GM21526 (cell line): ENCODE measurements at regions not wholly inside any gene's neighbourhood (a gene's known extent, or its start where the extent isn't known, plus 50 kb on each side); places are given as distances from the start of the nearest gene placed in this dataset.
"Not testable (repeated sequence)": the region's sequence is repeated elsewhere in the genome, so short reads cannot be mapped to it uniquely, and the experiment has no call there.

ENCODE experiments used
- ATAC-seq: cut with Tn5 transposase; IDR thresholded peaks from one replicate; pipeline ENCODE4 v1.9.1; 2021; ENCODE audit warnings: moderate library complexity; ENCODE audit not compliant: unreplicated experiment, low FRiP score

DNA sequence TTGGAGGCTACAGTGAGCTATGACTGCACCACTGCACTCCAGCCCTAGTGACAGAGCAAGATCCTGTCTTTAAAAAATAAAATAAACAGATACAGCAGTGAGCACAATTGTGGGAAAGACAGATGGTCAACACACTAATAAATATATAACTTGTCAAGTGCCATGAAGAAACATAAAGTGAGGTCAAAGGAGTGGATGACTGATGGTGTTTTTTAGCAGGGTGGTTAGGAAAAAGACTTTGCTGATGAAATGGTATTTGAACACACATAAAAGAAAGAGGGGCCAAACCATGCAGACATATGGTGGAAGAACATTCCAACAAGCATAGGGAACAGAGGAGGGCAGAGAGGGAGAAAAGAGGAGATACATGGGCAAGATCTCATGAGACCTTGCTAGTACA is 392.7 kb upstream of the AUTS2 start:
- ATAC-seq: no peak

- ATAC-seq: no peak
These were observed 390.0 kb upstream of the AUTS2 start for GRCh38 chr7:69208276-69208675.

DNA sequence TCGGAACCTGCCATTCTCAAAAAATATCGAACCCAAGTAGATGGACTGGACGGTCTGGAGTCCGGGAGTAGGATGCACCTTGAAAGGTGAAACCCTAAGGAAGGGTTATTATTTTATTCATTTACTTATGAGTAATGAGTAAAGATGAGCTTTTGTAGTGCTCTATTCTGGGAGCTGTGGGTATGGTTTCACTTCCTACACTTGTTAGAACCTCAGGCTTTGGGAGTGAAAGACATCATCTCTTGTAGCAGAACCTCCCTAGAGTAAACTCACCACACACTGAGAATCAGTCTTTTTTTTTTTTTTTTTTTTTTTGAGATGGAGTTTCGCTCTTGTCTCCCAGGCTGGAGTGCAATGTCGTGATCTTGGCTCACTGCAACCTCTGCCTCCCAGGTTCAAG is 389.4 kb upstream of the AUTS2 start:
- peak; percentile 86 for ATAC-seq

GRCh38 chr7:69211336-69211735 is 386.9 kb upstream of the AUTS2 start:
- ATAC-seq: no peak

DNA sequence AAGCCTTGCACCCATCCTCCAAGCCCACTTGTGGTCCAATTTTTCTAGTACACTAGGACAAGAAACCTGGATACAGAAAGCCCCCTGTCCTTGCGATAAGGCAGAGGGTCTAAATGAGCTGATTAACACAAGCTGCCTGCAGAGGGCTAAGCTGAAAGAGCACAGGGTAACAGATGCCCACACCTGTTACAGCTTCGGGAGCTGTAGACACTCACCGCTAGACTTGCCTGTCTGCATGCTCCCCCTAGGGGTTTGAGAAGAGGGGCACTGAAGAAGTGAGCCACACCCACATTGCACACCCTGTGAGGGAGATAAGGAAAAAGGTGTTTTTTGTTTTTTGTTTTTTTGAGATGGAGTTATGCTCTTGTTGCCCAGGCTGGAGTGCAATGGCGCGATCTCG is 386.5 kb upstream of the AUTS2 start:
- no peak for ATAC-seq

GRCh38 chr7:69213878-69214277 is 384.4 kb upstream of the AUTS2 start:
- no peak for ATAC-seq

DNA sequence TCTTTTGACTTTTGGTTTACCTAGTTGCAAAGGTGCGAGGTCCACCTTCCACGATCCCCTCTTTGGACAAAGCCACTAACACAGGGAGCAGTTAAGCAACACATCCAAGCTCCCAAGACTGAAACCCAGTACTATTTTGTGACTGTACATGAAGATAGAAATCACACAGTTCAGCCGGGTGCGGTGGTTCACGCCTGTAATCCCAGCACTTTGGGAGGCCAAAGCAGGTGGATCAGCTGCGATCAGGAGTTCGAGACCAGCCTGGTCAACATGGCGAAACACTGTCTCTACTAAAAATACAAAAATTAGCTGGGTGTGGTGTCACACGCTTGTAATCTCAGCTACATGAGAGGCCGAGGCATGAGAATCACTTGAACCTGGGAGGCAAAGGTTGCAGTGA is 382.8 kb upstream of the AUTS2 start:
- not testable (repeated sequence) for ATAC-seq

- ATAC-seq: no peak
These were observed 380.5 kb upstream of the AUTS2 start for GRCh38 chr7:69217516-69218350.

DNA sequence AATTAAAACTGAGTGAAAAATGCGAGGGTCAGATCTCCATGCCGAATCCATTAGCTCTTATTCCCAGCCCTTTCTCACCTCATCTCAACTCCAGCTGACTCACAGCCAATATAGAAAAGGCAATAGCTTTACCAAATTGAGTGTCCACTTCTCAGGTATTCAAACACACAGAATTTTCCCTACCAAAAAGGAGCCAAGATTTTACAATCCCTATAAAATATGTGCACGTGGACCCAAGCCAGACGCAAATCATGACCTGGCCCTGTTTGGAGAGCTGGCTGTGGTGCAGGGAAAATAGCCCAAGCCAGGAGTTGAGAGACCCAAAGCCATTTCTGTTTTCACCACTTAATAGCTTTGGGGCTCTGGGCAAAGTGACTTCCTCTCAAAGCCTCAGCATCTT is 379.7 kb upstream of the AUTS2 start:
- ATAC-seq: no peak

DNA sequence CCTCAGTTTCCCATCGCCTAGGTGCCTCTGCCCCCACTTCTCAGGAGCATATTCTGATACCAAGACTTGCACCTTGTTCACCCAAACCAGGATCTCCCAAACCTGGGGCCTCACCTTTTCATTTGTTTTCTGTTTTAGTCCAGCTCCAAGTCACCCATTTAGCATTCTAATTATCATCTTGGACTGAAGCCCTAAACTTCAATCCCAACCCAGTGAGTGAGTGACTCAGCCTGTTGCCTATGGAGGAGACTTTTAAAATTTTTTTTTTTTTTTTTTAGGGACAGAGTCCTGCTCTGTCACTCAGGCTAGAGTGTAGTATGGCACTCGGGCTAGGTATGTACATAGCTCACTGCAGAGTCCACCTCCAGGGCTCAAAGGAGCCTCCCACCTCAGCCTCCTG is 378.9 kb upstream of the AUTS2 start:
- no peak for ATAC-seq

- no peak for ATAC-seq
These were observed 372.9 kb upstream of the AUTS2 start for GRCh38 chr7:69225259-69225943.

DNA sequence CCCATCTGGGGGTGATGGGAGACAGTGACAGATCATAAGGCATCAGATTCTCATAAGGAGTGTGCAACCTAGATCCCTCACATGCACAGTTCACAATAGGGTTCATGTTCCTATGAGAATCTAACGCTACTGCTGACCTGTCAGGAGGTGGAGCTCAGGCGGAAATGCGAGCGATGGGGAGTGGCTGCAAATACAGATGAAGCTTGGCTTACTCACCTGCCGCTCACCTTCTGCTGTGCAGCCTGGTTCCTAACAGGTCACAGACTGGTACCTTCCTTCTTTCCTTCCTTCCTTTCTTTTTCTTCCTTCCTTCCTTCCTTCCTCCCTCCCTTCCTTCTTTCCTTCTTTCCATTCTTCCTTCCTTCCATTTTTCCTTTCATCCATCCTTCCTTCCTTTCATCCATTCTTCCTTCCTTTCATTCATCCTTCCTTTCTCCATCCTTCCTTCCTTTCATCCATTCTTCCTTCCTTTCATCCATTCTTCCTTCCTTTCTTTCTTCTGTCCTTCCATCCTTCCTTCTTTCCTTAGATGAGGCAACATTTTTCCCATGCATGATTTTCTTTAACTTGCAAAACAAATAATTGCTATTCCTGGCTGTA is 370.0 kb upstream of the AUTS2 start:
- ATAC-seq: no peak

DNA sequence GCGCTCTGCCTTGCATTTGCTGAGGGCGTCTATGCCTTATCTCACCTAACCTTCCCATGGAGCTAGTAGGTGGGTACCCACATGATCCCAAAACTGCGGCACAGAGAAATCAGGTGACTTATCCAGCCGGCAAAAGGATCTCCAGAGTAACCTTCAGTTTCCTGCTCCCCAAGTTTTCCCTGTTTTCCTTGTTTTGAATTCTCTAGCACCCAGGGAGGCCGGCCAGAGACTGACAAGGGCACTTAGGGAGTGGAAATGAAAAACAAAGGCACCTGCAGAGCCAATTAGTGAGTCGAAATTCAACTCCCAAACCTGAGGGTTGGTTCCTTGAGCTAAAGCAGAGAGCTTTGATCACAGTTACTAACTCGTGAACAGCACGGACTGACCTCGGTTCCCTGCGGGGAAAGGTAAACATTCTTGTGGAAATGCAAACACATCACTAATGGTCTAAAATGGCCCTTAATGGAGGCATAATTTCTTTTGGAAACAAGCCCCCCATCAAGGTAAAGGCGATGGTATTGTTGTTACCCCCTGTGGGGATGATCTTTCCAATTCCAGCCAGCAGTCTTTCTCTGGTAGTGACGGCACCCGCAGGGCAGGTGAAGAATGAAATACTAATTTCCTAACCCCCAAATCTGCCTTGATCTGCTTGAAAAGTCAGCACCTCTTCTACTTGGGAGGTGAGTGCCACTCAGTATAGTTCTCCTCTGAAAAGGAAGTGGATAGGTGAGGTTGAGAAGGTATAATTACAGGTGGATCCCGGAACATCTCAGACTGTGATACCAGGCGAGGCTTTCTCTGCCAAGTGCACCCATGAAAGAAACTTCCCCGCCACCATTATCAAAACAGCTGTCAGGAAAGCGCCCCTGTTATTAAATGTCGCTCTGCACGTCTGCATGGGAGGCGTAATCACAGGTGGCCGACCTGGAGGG is 365.6 kb upstream of the AUTS2 start:
- ATAC-seq: no peak

GRCh38 chr7:69237541-69237940 is 360.7 kb upstream of the AUTS2 start:
- ATAC-seq: no peak

DNA sequence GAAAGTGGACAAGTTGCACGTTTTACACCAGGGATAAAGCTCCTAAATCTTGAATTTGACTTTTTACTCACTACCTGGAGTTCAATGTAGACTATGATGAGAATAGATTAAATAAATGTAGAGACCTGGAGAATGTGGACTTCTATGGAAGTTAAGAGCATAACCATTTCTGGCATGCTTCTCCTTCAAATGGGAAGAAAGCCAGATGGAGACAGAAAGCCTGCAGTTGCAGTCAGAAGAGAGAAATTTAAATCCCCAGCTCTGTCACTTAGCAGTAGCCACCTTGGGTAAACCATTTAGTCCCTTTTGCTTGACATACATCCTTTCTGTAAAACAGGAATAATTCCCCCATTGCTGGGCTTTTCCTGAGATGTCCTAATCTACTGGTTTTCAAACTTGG is 355.3 kb upstream of the AUTS2 start:
- no peak for ATAC-seq

GRCh38 chr7:69244701-69245100 is 353.6 kb upstream of the AUTS2 start:
- ATAC-seq: no peak

GRCh38 chr7:69245646-69246045 is 352.6 kb upstream of the AUTS2 start:
- no peak for ATAC-seq

DNA sequence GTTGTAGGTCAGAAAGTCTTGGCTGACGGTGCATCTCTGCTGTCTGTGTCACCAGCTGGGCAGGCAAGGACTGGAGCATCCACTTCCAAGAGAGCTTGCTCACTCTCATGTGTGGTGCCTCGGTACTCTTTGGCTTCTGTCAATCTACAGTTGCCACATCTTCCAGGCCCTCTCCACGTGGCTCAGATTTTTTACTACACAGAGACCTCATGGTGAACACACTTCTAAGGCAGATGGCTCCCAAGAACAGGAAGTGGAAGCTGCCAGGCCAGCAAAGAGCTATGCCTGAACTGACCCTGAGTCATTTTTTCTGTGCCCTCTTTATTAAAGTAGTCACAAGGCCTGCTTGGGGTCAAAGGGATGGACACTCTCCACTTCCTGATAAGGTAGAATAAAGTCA is 351.5 kb upstream of the AUTS2 start:
- no peak for ATAC-seq

DNA sequence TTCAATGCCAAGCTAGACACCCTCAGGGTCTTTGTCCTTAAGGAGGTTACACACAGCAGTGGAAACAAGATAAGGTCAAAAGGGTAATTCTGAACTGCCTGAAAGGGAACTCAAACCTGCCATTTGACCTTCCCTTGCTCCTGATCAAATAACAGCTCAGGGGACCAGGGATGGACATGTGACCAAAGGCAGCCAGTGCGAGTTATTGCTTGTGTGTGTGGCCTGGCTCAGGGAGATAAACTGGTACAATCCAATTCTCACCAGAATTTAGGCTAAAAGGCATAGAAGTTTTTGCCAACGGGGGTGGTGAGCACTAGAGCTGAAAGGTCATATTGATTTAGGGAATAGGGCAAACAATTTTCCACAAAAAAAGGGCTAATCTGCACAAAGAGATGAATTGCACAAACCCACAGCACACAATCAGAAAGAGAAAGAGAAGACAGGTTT is 349.9 kb upstream of the AUTS2 start:
- ATAC-seq: not testable (repeated sequence)

DNA sequence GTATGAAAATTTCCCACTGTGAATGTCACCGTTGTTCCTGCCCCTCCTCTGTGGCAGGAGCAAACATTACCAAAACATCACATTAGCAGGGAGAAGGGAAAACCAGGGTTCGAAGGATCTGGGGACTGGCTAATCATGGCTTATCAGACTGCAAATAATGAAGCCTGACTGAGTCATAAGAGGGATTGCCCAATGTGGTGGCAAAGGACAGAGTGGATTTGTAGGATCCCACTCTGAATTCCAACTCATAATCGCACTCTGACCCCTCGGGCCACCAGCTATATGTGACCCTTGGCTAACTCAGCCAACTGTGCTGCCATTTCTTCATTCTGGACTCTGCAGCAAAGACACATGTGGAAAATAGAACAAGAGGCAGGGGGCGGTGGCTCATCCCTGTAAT is 347.3 kb upstream of the AUTS2 start:
- ATAC-seq: no peak

DNA sequence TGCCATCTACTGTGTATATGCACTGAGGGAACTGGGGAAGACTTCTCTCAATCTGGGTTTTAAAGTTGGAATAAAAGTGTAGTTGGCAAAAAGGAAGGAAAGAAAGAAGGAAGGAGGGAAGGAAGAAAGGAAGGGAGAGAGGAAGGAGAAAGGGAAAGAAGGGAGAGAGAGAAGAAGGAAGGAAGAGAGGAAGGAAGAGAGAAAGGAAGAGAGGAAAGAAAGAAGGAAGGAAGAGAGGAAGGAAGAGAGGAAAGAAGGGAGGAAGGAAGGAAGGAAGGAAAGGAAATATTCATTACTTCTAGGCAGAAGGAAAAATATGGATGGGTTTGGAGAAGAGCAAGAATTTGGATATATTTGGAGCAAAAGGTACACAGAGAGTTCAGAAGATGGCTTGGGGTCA is 343.6 kb upstream of the AUTS2 start:
- ATAC-seq: no peak
